Glutamatergic neuron (in vitro differentiated cells): ENCODE measurements at regions not wholly inside any gene's neighbourhood (a gene's known extent, or its start where the extent isn't known, plus 50 kb on each side); places are given as distances from the start of the nearest gene placed in this dataset.

Experiments
- DNase-seq: peaks from one replicate; pipeline ENCODE4 v3.0.0; 2022
- H3K27ac Mint-ChIP-seq: one replicate; pipeline ENCODE4 v1.8.0; 2020; ENCODE audit warnings: mild to moderate bottlenecking, mixed read lengths, inconsistent platforms; ENCODE audit not compliant: unreplicated experiment
- H3K27me3 Mint-ChIP-seq: one replicate; pipeline ENCODE4 v1.8.0; 2020; ENCODE audit warnings: mild to moderate bottlenecking, moderate library complexity, mixed read lengths, inconsistent platforms; ENCODE audit not compliant: unreplicated experiment
- H3K36me3 Mint-ChIP-seq: one replicate; pipeline ENCODE4 v1.8.0; 2020; ENCODE audit warnings: mild to moderate bottlenecking, mixed read lengths, inconsistent platforms; ENCODE audit not compliant: unreplicated experiment
- H3K4me1 Mint-ChIP-seq: one replicate; pipeline ENCODE4 v1.8.0; 2020; ENCODE audit warnings: mild to moderate bottlenecking, low read depth, mixed read lengths, inconsistent platforms; ENCODE audit not compliant: unreplicated experiment
- H3K4me3 Mint-ChIP-seq: one replicate; pipeline ENCODE4 v1.8.0; 2020; ENCODE audit warnings: mild to moderate bottlenecking, mixed read lengths, inconsistent platforms; ENCODE audit not compliant: unreplicated experiment
- H3K9me3 Mint-ChIP-seq: one replicate; pipeline ENCODE4 v1.8.0; 2020; ENCODE audit warnings: mild to moderate bottlenecking, moderate library complexity, mixed read lengths, inconsistent platforms; ENCODE audit not compliant: unreplicated experiment
- TF ChIP-seq, protein P1 (sequence below): fragments of 200-600 bp; sonication (generic); IDR thresholded peaks from one replicate; pipeline ENCODE4 v1.5.0; 2021; ENCODE audit not compliant: partially characterized antibody, unreplicated experiment

GRCh38 chr2:150295544-150295943 is 191.9 kb downstream of the RND3 start:
- no peaks in the 10 kb centered on the region for H3K27me3 Mint-ChIP-seq
- TF ChIP-seq, protein P1, sequence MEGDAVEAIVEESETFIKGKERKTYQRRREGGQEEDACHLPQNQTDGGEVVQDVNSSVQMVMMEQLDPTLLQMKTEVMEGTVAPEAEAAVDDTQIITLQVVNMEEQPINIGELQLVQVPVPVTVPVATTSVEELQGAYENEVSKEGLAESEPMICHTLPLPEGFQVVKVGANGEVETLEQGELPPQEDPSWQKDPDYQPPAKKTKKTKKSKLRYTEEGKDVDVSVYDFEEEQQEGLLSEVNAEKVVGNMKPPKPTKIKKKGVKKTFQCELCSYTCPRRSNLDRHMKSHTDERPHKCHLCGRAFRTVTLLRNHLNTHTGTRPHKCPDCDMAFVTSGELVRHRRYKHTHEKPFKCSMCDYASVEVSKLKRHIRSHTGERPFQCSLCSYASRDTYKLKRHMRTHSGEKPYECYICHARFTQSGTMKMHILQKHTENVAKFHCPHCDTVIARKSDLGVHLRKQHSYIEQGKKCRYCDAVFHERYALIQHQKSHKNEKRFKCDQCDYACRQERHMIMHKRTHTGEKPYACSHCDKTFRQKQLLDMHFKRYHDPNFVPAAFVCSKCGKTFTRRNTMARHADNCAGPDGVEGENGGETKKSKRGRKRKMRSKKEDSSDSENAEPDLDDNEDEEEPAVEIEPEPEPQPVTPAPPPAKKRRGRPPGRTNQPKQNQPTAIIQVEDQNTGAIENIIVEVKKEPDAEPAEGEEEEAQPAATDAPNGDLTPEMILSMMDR: no peak
- H3K4me3 Mint-ChIP-seq: no peak overlapping the region
- H3K4me1 Mint-ChIP-seq: no peaks in the 10 kb centered on the region
- H3K27ac Mint-ChIP-seq: no peak overlapping the region
- peaks cover 5% of the 10 kb centered on the region for H3K9me3 Mint-ChIP-seq
- no peak for DNase-seq
- no peaks in the 10 kb centered on the region for H3K36me3 Mint-ChIP-seq

GRCh38 chr2:150293771-150294170 is 193.7 kb downstream of the RND3 start:
- Mint-ChIP-seq H3K36me3 (no peaks in the 10 kb centered on the region), H3K4me1 (no peaks in the 10 kb centered on the region), H3K4me3 (no peak overlapping the region), H3K27ac (no peak overlapping the region), H3K27me3 (no peaks in the 10 kb centered on the region), H3K9me3 (no peaks in the 10 kb centered on the region)
- no peak for DNase-seq
- TF ChIP-seq, protein P1: no peak

GRCh38 chr2:150292807-150293206 is 194.7 kb downstream of the RND3 start:
- no peaks in the 10 kb centered on the region for H3K9me3 Mint-ChIP-seq
- no peak for DNase-seq
- no peak overlapping the region for H3K4me3 Mint-ChIP-seq
- TF ChIP-seq, protein P1: no peak
- H3K27me3 Mint-ChIP-seq: no peaks in the 10 kb centered on the region
- H3K4me1 Mint-ChIP-seq: no peaks in the 10 kb centered on the region
- H3K36me3 Mint-ChIP-seq: no peaks in the 10 kb centered on the region
- H3K27ac Mint-ChIP-seq: no peak overlapping the region

DNA sequence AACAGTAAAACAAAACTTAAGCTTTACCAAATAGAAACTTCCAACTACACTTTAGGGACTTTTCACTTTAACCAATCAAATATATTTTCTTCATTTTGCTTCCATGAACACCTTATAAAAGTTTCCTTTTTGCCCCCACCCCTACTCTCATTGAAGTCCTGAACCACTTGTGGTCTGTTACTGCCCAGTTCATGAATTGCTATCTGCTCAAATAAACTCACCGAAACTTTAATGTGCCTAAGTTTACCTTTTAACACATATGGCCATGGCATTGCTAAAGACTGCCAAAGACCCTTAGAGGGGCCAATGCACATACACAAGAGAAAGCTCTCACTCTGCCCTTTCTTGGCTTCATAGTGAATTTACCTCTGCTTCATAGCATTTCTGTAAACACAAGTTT is 195.3 kb downstream of the RND3 start:
- H3K9me3 Mint-ChIP-seq: no peaks in the 10 kb centered on the region

GRCh38 chr2:150286730-150287362 is 200.6 kb downstream of the RND3 start:
- Mint-ChIP-seq H3K4me3 (no peak overlapping the region), H3K27ac (no peak overlapping the region), H3K4me1 (no peaks in the 10 kb centered on the region), H3K36me3 (no peaks in the 10 kb centered on the region), H3K9me3 (no peaks in the 10 kb centered on the region), H3K27me3 (no peaks in the 10 kb centered on the region)
- TF ChIP-seq, protein P1: no peak
- no peak for DNase-seq

More for the DNA sequence above, 195.3 kb downstream of the RND3 start:
- DNase-seq: no peak
- H3K4me3 Mint-ChIP-seq: no peak overlapping the region
- H3K27me3 Mint-ChIP-seq: no peaks in the 10 kb centered on the region
- TF ChIP-seq, protein P1: no peak
- H3K27ac Mint-ChIP-seq: no peak overlapping the region
- no peaks in the 10 kb centered on the region for H3K36me3 Mint-ChIP-seq
- H3K4me1 Mint-ChIP-seq: no peaks in the 10 kb centered on the region
